SK-N-SH (cell line): ENCODE measurements at regions not wholly inside any gene's neighbourhood (a gene's known extent, or its start where the extent isn't known, plus 50 kb on each side); places are given as distances from the start of the nearest gene placed in this dataset.
"Not testable (repeated sequence)": the region's sequence is repeated elsewhere in the genome, so short reads cannot be mapped to it uniquely, and the experiment has no call there.

ENCODE experiments used
- CTCF ChIA-PET: fragments of 300-600, 350-600 bp; formaldehyde crosslinking; extraction: SDS; loops from one replicate; lab custom pipeline; 2021; lab: Yijun Ruan, JAX
- POLR2A ChIA-PET: fragments of 350-600 bp; sonication (Branson Sonifier 250); formaldehyde crosslinking; extraction: SDS; loops from one replicate; lab custom pipeline; 2020; ENCODE audit warnings: antibody characterized with exemption, inconsistent platforms; lab: Yijun Ruan, JAX
- DNase-seq: peaks from one replicate; pipeline ENCODE4 v3.0.0; 2012
- H2AFZ ChIP-seq: fragments of 200-600 bp; sonication (generic); 2 replicates; pipeline ENCODE4 v1.8.1; 2016; ENCODE audit warnings: antibody characterized with exemption, mild to moderate bottlenecking, low read depth
- H3F3A ChIP-seq: fragments of 200-600 bp; sonication (generic); replicated peaks from 2 replicates; pipeline ENCODE3; 2016; ENCODE audit warnings: antibody characterized with exemption, mild to moderate bottlenecking; ENCODE audit not compliant: insufficient read depth
- H3K27ac ChIP-seq, 2 experiments: fragments of 200-500 bp in 1 of 2; fragments of 200-600 bp in 1 of 2; sonication (Bioruptor generic) in 1 of 2; sonication (generic), shearing (Covaris generic) in 1 of 2; 2 replicates each; pipeline versions ENCODE4 v1.5.1 to v1.6.1; 2014 to 2016; ENCODE audit warnings: low read depth in 2 of 2, inconsistent platforms in 1 of 2, low read length in 1 of 2, mild to moderate bottlenecking in 1 of 2, mixed read lengths in 1 of 2
- H3K27me3 ChIP-seq: fragments of 200-600 bp; sonication (generic), shearing (Covaris generic); 2 replicates; pipeline ENCODE4 v1.6.1; 2016; ENCODE audit warnings: mixed run types; ENCODE audit not compliant: insufficient read depth
- H3K36me3 ChIP-seq, 2 experiments: fragments of 200-500 bp in 1 of 2; fragments of 200-600 bp in 1 of 2; sonication (Bioruptor generic) in 1 of 2; sonication (generic) in 1 of 2; replicated peaks in 1 of 2; 2 replicates each; pipeline versions ENCODE3 to v1.5.1; 2014 to 2016; ENCODE audit warnings: low read length in 1 of 2, mild to moderate bottlenecking in 1 of 2; ENCODE audit not compliant: insufficient read depth in 2 of 2, control insufficient read depth in 1 of 2
- H3K4me1 ChIP-seq, 2 experiments: fragments of 200-500 bp in 1 of 2; fragments of 200-600 bp in 1 of 2; sonication (Bioruptor generic) in 1 of 2; sonication (generic), shearing (Covaris generic) in 1 of 2; 2 replicates each; pipeline versions ENCODE4 v1.5.1 to v1.6.1; 2014 to 2016; ENCODE audit warnings: low read depth in 1 of 2, low read length in 1 of 2, mixed run types in 1 of 2; ENCODE audit not compliant: insufficient read depth in 2 of 2, control insufficient read depth in 1 of 2
- H3K4me2 ChIP-seq: fragments of 200-600 bp; sonication (generic), shearing (Covaris generic); 2 replicates; pipeline ENCODE4 v1.6.1; 2017; ENCODE audit warnings: mixed run types
- H3K4me3 ChIP-seq, 2 experiments: fragments of 200-500 bp in 1 of 2; fragments of 200-600 bp in 1 of 2; sonication (Bioruptor generic) in 1 of 2; sonication (generic), shearing (Covaris generic) in 1 of 2; 2 replicates each; pipeline versions ENCODE4 v1.5.1 to v1.8.1; 2014 to 2016; ENCODE audit warnings: low read depth in 2 of 2, inconsistent platforms in 1 of 2, low read length in 1 of 2, mild to moderate bottlenecking in 1 of 2, mixed read lengths in 1 of 2, moderate library complexity in 1 of 2
- H3K79me2 ChIP-seq: fragments of 200-600 bp; sonication (generic); 2 replicates; pipeline ENCODE4 v1.8.1; 2017; ENCODE audit warnings: mild to moderate bottlenecking; ENCODE audit not compliant: insufficient read depth
- H3K9ac ChIP-seq: fragments of 200-600 bp; sonication (generic); 2 replicates; pipeline ENCODE4 v1.6.1; 2017; ENCODE audit warnings: mixed run types
- H3K9me2 ChIP-seq: fragments of 200-600 bp; sonication (generic); 2 replicates; pipeline ENCODE4 v1.6.1; 2017; ENCODE audit warnings: mixed run types
- H3K9me3 ChIP-seq: fragments of 200-600 bp; sonication (generic); 2 replicates; pipeline ENCODE4 v1.6.1; 2017; ENCODE audit warnings: mixed run types, mild to moderate bottlenecking, moderate library complexity
- H4K20me1 ChIP-seq: fragments of 200-600 bp; sonication (generic); 2 replicates; pipeline ENCODE4 v1.6.1; 2017; ENCODE audit warnings: mild to moderate bottlenecking, mixed run types; ENCODE audit not compliant: insufficient read depth
- CHD2 ChIP-seq: fragments of 150-350 bp; IDR thresholded peaks from 2 replicates; pipeline ENCODE4 v1.6.1; 2018; ENCODE audit warnings: low read length; ENCODE audit not compliant: partially characterized antibody
- EP300 ChIP-seq, 2 experiments: IDR thresholded peaks; 2 replicates each; pipeline versions ENCODE4 v1.4.0 to v1.6.1; 2012; ENCODE audit warnings: borderline replicate concordance in 1 of 2, low read depth in 1 of 2, low read length in 1 of 2
- FOSL2 ChIP-seq: IDR thresholded peaks from 2 replicates; pipeline ENCODE4 v1.4.0; 2012; ENCODE audit warnings: low read depth, mild to moderate bottlenecking, moderate library complexity, borderline replicate concordance
- FOXJ3 ChIP-seq: sonication (generic); formaldehyde crosslinking; IDR thresholded peaks from 2 replicates; pipeline ENCODE4 v1.5.1; 2020; ENCODE audit warnings: mild to moderate bottlenecking, missing genetic modification reagents
- FOXM1 ChIP-seq: IDR thresholded peaks from 2 replicates; pipeline ENCODE4 v1.4.0; 2012; ENCODE audit warnings: low read depth, mild to moderate bottlenecking
- GATA2 ChIP-seq: sonication (generic); formaldehyde crosslinking; IDR thresholded peaks from 2 replicates; pipeline ENCODE4 v1.5.0; 2020; ENCODE audit warnings: mild to moderate bottlenecking, missing genetic modification reagents
- MEF2A ChIP-seq: IDR thresholded peaks from 2 replicates; pipeline ENCODE4 v1.4.0; 2012; ENCODE audit warnings: low read depth, borderline replicate concordance
- MXI1 ChIP-seq: IDR thresholded peaks from 2 replicates; pipeline ENCODE4 v1.6.1; 2012; ENCODE audit warnings: mild to moderate bottlenecking, low read depth, low read length, improper control_type of control experiment
- NFIC ChIP-seq: IDR thresholded peaks from 2 replicates; pipeline ENCODE4 v1.4.0; 2012; ENCODE audit warnings: borderline replicate concordance
- NRF1 ChIP-seq: IDR thresholded peaks from 2 replicates; pipeline ENCODE4 v1.6.1; 2012; ENCODE audit warnings: low read depth, mild to moderate bottlenecking, low read length
- REST ChIP-seq: IDR thresholded peaks from 2 replicates; pipeline ENCODE4 v1.6.1; 2012; ENCODE audit warnings: mild to moderate bottlenecking, low read depth, low read length, moderate library complexity
- RFX5 ChIP-seq: IDR thresholded peaks from 2 replicates; pipeline ENCODE4 v1.6.1; 2012; ENCODE audit warnings: mild to moderate bottlenecking, improper control_type of control experiment, low read length
- RXRA ChIP-seq: IDR thresholded peaks from 2 replicates; pipeline ENCODE4 v1.4.0; 2012; ENCODE audit warnings: low read depth, mild to moderate bottlenecking, borderline replicate concordance
- SIN3A ChIP-seq: IDR thresholded peaks from 2 replicates; pipeline ENCODE4 v1.6.1; 2012; ENCODE audit warnings: low read depth, mild to moderate bottlenecking, low read length, moderate library complexity, borderline replicate concordance
- SMC3 ChIP-seq: IDR thresholded peaks from 2 replicates; pipeline ENCODE4 v1.6.1; 2012; ENCODE audit warnings: low read depth, low read length, improper control_type of control experiment
- TEAD4 ChIP-seq: IDR thresholded peaks from 2 replicates; pipeline ENCODE4 v1.4.0; 2012; ENCODE audit warnings: mild to moderate bottlenecking, borderline replicate concordance; ENCODE audit not compliant: insufficient read depth
- WGBS: methylation state at CpG from one replicate; pipeline ENCODE4 v1.1.6; 2017; ENCODE audit warnings: low lambda C conversion rate; 5-methylcytosine and 5-hydroxymethylcytosine counted together
- TF ChIP-seq, protein P1 (sequence below): fragments of 150-350 bp; IDR thresholded peaks from 2 replicates; pipeline ENCODE4 v1.6.1; 2017; ENCODE audit warnings: antibody characterized with exemption, low read length, low read depth, borderline replicate concordance
- TF ChIP-seq, protein P2 (sequence below): IDR thresholded peaks from 2 replicates; pipeline ENCODE4 v1.4.0; 2012; ENCODE audit warnings: low read depth, borderline replicate concordance

- H3K4me2 ChIP-seq = no peak overlapping the region
- H4K20me1 ChIP-seq = no peaks in the 10 kb centered on the region
- no peak overlapping the region for H3K4me3 ChIP-seq
- 36% methylated on average over 1 of the region's 1 CpG for WGBS
- DNase-seq = no peak
- no peaks in the 10 kb centered on the region for H3K4me1 ChIP-seq
- TF ChIP-seq MXI1 = no peak
- TF ChIP-seq, protein P1, sequence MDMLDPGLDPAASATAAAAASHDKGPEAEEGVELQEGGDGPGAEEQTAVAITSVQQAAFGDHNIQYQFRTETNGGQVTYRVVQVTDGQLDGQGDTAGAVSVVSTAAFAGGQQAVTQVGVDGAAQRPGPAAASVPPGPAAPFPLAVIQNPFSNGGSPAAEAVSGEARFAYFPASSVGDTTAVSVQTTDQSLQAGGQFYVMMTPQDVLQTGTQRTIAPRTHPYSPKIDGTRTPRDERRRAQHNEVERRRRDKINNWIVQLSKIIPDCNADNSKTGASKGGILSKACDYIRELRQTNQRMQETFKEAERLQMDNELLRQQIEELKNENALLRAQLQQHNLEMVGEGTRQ = no peak
- TF ChIP-seq, all 33 proteins: peak for 0
- Histone ChIP-seq H3K36me3 (no peaks in the 10 kb centered on the region), H3K27me3 (no peaks in the 10 kb centered on the region), H3K9me3 (no peaks in the 10 kb centered on the region), H3K9me2 (no peaks in the 10 kb centered on the region), H3K27ac (no peak overlapping the region), H2AFZ (no peak overlapping the region), H3K9ac (no peak overlapping the region), H3K79me2 (no peaks in the 10 kb centered on the region), H3F3A (no peaks in the 10 kb centered on the region)
- ChIA-PET POLR2A (no interaction called here), CTCF (no interaction called here)
Observed at GRCh38 chr1:105088166-105088565, 1338.5 kb downstream of the AMY1C start.

- CTCF ChIA-PET, H3K4me3 ChIP-seq, DNase-seq, H3K4me1 ChIP-seq, H3K36me3 ChIP-seq, H3K9me3 ChIP-seq, POLR2A ChIA-PET, H3K79me2 ChIP-seq, H4K20me1 ChIP-seq, H3K4me2 ChIP-seq, H3K27ac ChIP-seq, H2AFZ ChIP-seq, H3K9me2 ChIP-seq, H3K27me3 ChIP-seq, H3K9ac ChIP-seq, H3F3A ChIP-seq: not testable (repeated sequence)
- 64% methylated on average over 1 of the region's 1 CpG for whole genome bisulfite sequencing
Observed at GRCh38 chr1:105093893-105094292, 1344.2 kb downstream of the AMY1C start.

DNA sequence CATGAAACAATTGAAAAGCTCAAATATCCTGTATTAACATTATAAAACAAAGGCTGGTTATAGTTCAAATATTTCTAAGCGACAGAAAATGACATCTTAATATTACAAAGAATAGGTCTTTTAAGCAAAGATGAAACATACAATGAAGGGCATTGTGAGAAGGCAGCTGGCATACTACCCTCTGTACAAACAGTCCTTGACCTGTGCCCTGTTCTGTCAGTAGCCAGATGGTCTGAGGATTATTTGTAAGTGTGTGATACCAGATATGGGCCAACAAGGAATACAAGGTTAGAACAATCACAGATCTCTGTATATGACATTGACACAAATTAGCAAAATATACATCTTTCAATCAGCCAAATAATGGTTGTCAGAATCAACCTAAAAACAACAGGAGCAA is 1350.4 kb downstream of the AMY1C start:
- no peaks in the 10 kb centered on the region for H3K4me1 ChIP-seq
- no peak overlapping the region for H3K4me2 ChIP-seq
- no peak overlapping the region for H3K9ac ChIP-seq
- H4K20me1 ChIP-seq = no peaks in the 10 kb centered on the region
- H3F3A ChIP-seq = no peaks in the 10 kb centered on the region
- CTCF ChIA-PET = no interaction called here
- no peaks in the 10 kb centered on the region for H3K79me2 ChIP-seq
- WGBS = 32% methylated on average over 1 of the region's 1 CpG
- no peak for DNase-seq
- H3K27me3 ChIP-seq = no peaks in the 10 kb centered on the region
- H3K9me3 ChIP-seq = no peaks in the 10 kb centered on the region
- H3K4me3 ChIP-seq = no peak overlapping the region
- H3K36me3 ChIP-seq = no peaks in the 10 kb centered on the region
- H2AFZ ChIP-seq = no peak overlapping the region
- H3K27ac ChIP-seq = no peak overlapping the region
- no peaks in the 10 kb centered on the region for H3K9me2 ChIP-seq
- POLR2A ChIA-PET = no interaction called here
- TF ChIP-seq RFX5 (no peak), FOXJ3 (no peak), CHD2 (no peak), FOSL2 (no peak), MEF2A (no peak), SMC3 (no peak), TEAD4 (no peak), GATA2 (CRISPR knock-in tag) (no peak), SIN3A (no peak), NRF1 (no peak), FOXM1 (no peak), RXRA (no peak), NFIC (no peak), EP300 (IDR thresholded peaks at IDR 0.05; ENCODE audit: borderline replicate concordance in 1 of 2, low read depth in 1 of 2, low read length in 1 of 2) (no peak), REST (no peak)
- TF ChIP-seq, protein P2, sequence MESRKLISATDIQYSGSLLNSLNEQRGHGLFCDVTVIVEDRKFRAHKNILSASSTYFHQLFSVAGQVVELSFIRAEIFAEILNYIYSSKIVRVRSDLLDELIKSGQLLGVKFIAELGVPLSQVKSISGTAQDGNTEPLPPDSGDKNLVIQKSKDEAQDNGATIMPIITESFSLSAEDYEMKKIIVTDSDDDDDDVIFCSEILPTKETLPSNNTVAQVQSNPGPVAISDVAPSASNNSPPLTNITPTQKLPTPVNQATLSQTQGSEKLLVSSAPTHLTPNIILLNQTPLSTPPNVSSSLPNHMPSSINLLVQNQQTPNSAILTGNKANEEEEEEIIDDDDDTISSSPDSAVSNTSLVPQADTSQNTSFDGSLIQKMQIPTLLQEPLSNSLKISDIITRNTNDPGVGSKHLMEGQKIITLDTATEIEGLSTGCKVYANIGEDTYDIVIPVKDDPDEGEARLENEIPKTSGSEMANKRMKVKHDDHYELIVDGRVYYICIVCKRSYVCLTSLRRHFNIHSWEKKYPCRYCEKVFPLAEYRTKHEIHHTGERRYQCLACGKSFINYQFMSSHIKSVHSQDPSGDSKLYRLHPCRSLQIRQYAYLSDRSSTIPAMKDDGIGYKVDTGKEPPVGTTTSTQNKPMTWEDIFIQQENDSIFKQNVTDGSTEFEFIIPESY = no peak
